Stimulated activated CD4-positive, alpha-beta T cell treated with anti-CD3 and anti-CD28 coated beads, Interleukin-4, amount 100 ng/mL, for 48 hours (primary cell): ENCODE measurements at regions not wholly inside any gene's neighbourhood (a gene's known extent, or its start where the extent isn't known, plus 50 kb on each side); places are given as distances from the start of the nearest gene placed in this dataset.
"Not testable (repeated sequence)": the region's sequence is repeated elsewhere in the genome, so short reads cannot be mapped to it uniquely, and the experiment has no call there.

Experiments used
- DNase-seq, 2 donors: peaks; one replicate each; pipeline ENCODE4 v3.0.0-alpha.2; 2020; ENCODE audit warnings: low read depth in 2 of 2

- DNase-seq = no peak
Observed at GRCh38 chr5:118604106-118604505, 384.2 kb downstream of the DTWD2 start.

- no peak for DNase-seq
Observed at GRCh38 chr5:118603278-118603677, 385.1 kb downstream of the DTWD2 start.

- no peak for DNase-seq
Observed at GRCh38 chr5:118598311-118598710, 390.0 kb downstream of the DTWD2 start.

- DNase-seq = no peak
Observed at GRCh38 chr5:118597543-118597942, 390.8 kb downstream of the DTWD2 start.

- no peak for DNase-seq
Observed at GRCh38 chr5:118596255-118596654, 392.1 kb downstream of the DTWD2 start.

- no peak for DNase-seq
Observed at GRCh38 chr5:118593003-118593328, 395.4 kb downstream of the DTWD2 start.

GRCh38 chr5:118592229-118593002 lies 395.9 kb downstream of the DTWD2 start:
- DNase-seq = no peak

GRCh38 chr5:118590806-118591205 lies 397.5 kb downstream of the DTWD2 start:
- no peak for DNase-seq

- no peak for DNase-seq
Observed at GRCh38 chr5:118580949-118581348, 407.4 kb downstream of the DTWD2 start.

- DNase-seq = no peak
Observed at GRCh38 chr5:118578093-118578492, 410.3 kb downstream of the DTWD2 start.

- DNase-seq = no peak
Observed at GRCh38 chr5:118577621-118578020, 410.7 kb downstream of the DTWD2 start.

GRCh38 chr5:118570276-118570675 lies 418.1 kb downstream of the DTWD2 start:
- not testable (repeated sequence) for DNase-seq

GRCh38 chr5:118569596-118569995 lies 418.8 kb downstream of the DTWD2 start:
- DNase-seq = not testable (repeated sequence)

GRCh38 chr5:118565335-118565971 lies 422.9 kb downstream of the DTWD2 start:
- DNase-seq = no peak

- DNase-seq = no peak
Observed at GRCh38 chr5:118561971-118562370, 426.4 kb downstream of the DTWD2 start.

- DNase-seq = no peak
Observed at GRCh38 chr5:118561235-118561634, 427.1 kb downstream of the DTWD2 start.

GRCh38 chr5:118558871-118559270 lies 429.5 kb downstream of the DTWD2 start:
- DNase-seq = no peak

GRCh38 chr5:118557251-118557661 lies 431.1 kb downstream of the DTWD2 start:
- DNase-seq = no peak

- DNase-seq = no peak
Observed at GRCh38 chr5:118556792-118557191, 431.6 kb downstream of the DTWD2 start.

GRCh38 chr5:118555727-118556126 lies 432.6 kb downstream of the DTWD2 start:
- DNase-seq = no peak

- DNase-seq = no peak
Observed at GRCh38 chr5:118554981-118555380, 433.4 kb downstream of the DTWD2 start.

- DNase-seq = no peak
Observed at GRCh38 chr5:118554241-118554640, 434.1 kb downstream of the DTWD2 start.

GRCh38 chr5:118553662-118554061 lies 434.7 kb downstream of the DTWD2 start:
- DNase-seq = no peak
